Liver (tissue), 3 donors: ENCODE measurements at regions not wholly inside any gene's neighbourhood (a gene's known extent, or its start where the extent isn't known, plus 50 kb on each side); places are given as distances from the start of the nearest gene placed in this dataset.

Experiments
- EGR1 ChIP-seq, 2 donors: IDR thresholded peaks; 2 replicates each; pipeline ENCODE4 v1.6.1; 2016 to 2018; ENCODE audit warnings: antibody characterized with exemption in 2 of 2, low read depth in 2 of 2
- FOXA1 ChIP-seq: IDR thresholded peaks from 2 replicates; pipeline ENCODE4 v1.6.1; 2016; ENCODE audit warnings: antibody characterized with exemption
- HNF4G ChIP-seq: IDR thresholded peaks from 2 replicates; pipeline ENCODE4 v1.6.1; 2016; ENCODE audit warnings: antibody characterized with exemption
- JUND ChIP-seq, 2 donors: IDR thresholded peaks; 2 replicates each; pipeline ENCODE4 v1.6.1; 2016; ENCODE audit warnings: antibody characterized with exemption in 2 of 2
- RAD21 ChIP-seq, 2 donors: IDR thresholded peaks; 2 replicates each; pipeline ENCODE4 v1.6.1; 2016; ENCODE audit warnings: antibody characterized with exemption in 2 of 2, mild to moderate bottlenecking in 2 of 2
- RXRA ChIP-seq, 2 donors: IDR thresholded peaks; 2 replicates each; pipeline ENCODE4 v1.6.1; 2017 to 2018; ENCODE audit warnings: antibody characterized with exemption in 2 of 2, mild to moderate bottlenecking in 1 of 2
- TAF1 ChIP-seq: conservative IDR thresholded peaks from 2 replicates; pipeline ENCODE4 v1.6.1; 2016; ENCODE audit warnings: antibody characterized with exemption, mild to moderate bottlenecking
- YY1 ChIP-seq: IDR thresholded peaks from 2 replicates; pipeline ENCODE4 v1.6.1; 2016; ENCODE audit warnings: antibody characterized with exemption, mild to moderate bottlenecking
- TF ChIP-seq, protein P1 (sequence below): fragments of 150-350 bp; IDR thresholded peaks from 2 replicates; pipeline ENCODE4 v1.5.1; 2017; ENCODE audit warnings: improper control_type of control experiment, low read depth, low read length; ENCODE audit not compliant: missing input control
- TF ChIP-seq, protein P2 (sequence below): IDR thresholded peaks from 2 replicates; pipeline ENCODE4 v1.6.1; 2016; ENCODE audit warnings: antibody characterized with exemption
- TF ChIP-seq, protein P3 (sequence below): IDR thresholded peaks from 2 replicates; pipeline ENCODE4 v1.6.1; 2016; ENCODE audit warnings: antibody characterized with exemption
- TF ChIP-seq, protein P4 (sequence below): IDR thresholded peaks from 2 replicates; pipeline ENCODE4 v1.6.1; 2016; ENCODE audit warnings: antibody characterized with exemption
- donor health status: healthy.
- donor health status: healthy.

DNA sequence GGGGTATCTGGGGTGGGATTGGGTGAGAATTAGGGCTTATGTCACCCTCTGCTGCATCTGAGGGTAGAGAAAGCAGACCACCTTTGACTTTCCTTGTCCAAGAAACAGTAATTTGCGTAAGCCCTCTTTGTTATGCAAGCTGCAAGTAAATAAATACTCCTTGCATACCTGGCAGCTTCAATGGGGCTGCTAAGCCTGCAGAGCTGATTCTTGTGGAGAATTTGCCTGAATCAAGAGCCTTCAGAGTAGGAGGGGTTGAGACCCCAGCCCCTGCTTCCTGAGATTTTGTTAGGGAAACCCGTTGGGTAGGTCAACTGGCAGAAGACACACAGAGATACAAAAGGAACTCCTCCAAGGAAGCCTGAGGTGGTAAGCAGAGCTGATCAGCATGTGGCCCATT lies 515.1 kb downstream of the DMAC1 start:
- TF ChIP-seq, protein P1, sequence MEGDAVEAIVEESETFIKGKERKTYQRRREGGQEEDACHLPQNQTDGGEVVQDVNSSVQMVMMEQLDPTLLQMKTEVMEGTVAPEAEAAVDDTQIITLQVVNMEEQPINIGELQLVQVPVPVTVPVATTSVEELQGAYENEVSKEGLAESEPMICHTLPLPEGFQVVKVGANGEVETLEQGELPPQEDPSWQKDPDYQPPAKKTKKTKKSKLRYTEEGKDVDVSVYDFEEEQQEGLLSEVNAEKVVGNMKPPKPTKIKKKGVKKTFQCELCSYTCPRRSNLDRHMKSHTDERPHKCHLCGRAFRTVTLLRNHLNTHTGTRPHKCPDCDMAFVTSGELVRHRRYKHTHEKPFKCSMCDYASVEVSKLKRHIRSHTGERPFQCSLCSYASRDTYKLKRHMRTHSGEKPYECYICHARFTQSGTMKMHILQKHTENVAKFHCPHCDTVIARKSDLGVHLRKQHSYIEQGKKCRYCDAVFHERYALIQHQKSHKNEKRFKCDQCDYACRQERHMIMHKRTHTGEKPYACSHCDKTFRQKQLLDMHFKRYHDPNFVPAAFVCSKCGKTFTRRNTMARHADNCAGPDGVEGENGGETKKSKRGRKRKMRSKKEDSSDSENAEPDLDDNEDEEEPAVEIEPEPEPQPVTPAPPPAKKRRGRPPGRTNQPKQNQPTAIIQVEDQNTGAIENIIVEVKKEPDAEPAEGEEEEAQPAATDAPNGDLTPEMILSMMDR, result no peak
- TF ChIP-seq RXRA (IDR thresholded peaks at IDR 0.05) (no peak), TAF1 (no peak), FOXA1 (no peak), EGR1 (IDR thresholded peaks at IDR 0.05; ENCODE audit: low read depth in 2 of 2) (no peak), YY1 (no peak), JUND (IDR thresholded peaks at IDR 0.05) (no peak), HNF4G (no peak), RAD21 (IDR thresholded peaks at IDR 0.05) (no peak)
- TF ChIP-seq, protein P2, sequence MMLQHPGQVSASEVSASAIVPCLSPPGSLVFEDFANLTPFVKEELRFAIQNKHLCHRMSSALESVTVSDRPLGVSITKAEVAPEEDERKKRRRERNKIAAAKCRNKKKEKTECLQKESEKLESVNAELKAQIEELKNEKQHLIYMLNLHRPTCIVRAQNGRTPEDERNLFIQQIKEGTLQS, result no peak
- TF ChIP-seq, protein P3, sequence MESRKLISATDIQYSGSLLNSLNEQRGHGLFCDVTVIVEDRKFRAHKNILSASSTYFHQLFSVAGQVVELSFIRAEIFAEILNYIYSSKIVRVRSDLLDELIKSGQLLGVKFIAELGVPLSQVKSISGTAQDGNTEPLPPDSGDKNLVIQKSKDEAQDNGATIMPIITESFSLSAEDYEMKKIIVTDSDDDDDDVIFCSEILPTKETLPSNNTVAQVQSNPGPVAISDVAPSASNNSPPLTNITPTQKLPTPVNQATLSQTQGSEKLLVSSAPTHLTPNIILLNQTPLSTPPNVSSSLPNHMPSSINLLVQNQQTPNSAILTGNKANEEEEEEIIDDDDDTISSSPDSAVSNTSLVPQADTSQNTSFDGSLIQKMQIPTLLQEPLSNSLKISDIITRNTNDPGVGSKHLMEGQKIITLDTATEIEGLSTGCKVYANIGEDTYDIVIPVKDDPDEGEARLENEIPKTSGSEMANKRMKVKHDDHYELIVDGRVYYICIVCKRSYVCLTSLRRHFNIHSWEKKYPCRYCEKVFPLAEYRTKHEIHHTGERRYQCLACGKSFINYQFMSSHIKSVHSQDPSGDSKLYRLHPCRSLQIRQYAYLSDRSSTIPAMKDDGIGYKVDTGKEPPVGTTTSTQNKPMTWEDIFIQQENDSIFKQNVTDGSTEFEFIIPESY, result no peak
- TF ChIP-seq, protein P4, sequence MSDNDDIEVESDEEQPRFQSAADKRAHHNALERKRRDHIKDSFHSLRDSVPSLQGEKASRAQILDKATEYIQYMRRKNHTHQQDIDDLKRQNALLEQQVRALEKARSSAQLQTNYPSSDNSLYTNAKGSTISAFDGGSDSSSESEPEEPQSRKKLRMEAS, result no peak
